Ovary (tissue), 7 donors: ENCODE measurements at regions not wholly inside any gene's neighbourhood (a gene's known extent, or its start where the extent isn't known, plus 50 kb on each side); places are given as distances from the start of the nearest gene placed in this dataset.
"Not testable (repeated sequence)": the region's sequence is repeated elsewhere in the genome, so short reads cannot be mapped to it uniquely, and the experiment has no call there.

Experiments
- DNase-seq, 5 donors: peaks; one replicate each; pipeline ENCODE4 v3.0.0-alpha.2; 2019 to 2020
- H3K27ac ChIP-seq, 2 donors: fragments of 200-600 bp; one replicate each; pipeline versions ENCODE4 v1.5.1 to v1.8.0; 2019 to 2022
- H3K27me3 ChIP-seq: fragments of 200-600 bp; one replicate; pipeline ENCODE4 v1.8.0; 2022
- H3K36me3 ChIP-seq: fragments of 200-600 bp; sonication (generic); one replicate; pipeline ENCODE4 v1.5.1; 2019
- H3K4me1 ChIP-seq: one replicate; pipeline ENCODE4 v1.8.1; 2013; ENCODE audit warnings: mild to moderate bottlenecking, moderate library complexity; ENCODE audit not compliant: insufficient read depth
- H3K4me3 ChIP-seq: fragments of 200-600 bp; sonication (generic); one replicate; pipeline ENCODE4 v1.5.1; 2017
- H3K9me3 ChIP-seq, 2 donors: fragments of 200-600 bp in 1 of 2; sonication (generic) in 1 of 2; one replicate each; pipeline versions ENCODE4 v1.5.1 to v1.8.1; 2013 to 2019; ENCODE audit warnings: mild to moderate bottlenecking in 1 of 2, moderate library complexity in 1 of 2
- CTCF ChIP-seq, 3 donors: fragments of 450-650 bp in 2 of 3; fragments of 200-600 bp in 1 of 3; IDR thresholded peaks; one replicate each; pipeline versions ENCODE4 v1.5.1 to v1.8.0; 2016 to 2022; ENCODE audit warnings: antibody characterized with exemption in 3 of 3, mild to moderate bottlenecking in 1 of 3
- EP300 ChIP-seq: sonication (generic); formaldehyde crosslinking; IDR thresholded peaks from one replicate; pipeline ENCODE4 v1.6.1; 2017; ENCODE audit warnings: antibody characterized with exemption
- POLR2A ChIP-seq: fragments of 450-650 bp; IDR thresholded peaks from one replicate; pipeline ENCODE4 v1.6.1; 2017; ENCODE audit warnings: antibody characterized with exemption, mild to moderate bottlenecking, moderate library complexity
- WGBS, 3 donors: extraction: QIAGEN DNeasy Blood & Tissue Kit in 1 of 3; methylation state at CpG; one replicate each; pipeline versions ENCODE4 v1.1.5 to v1.1.7; 2013 to 2017; 5-methylcytosine and 5-hydroxymethylcytosine counted together
- intact Hi-C, 4 donors: fragments of 100-400 bp; cut with DNase I; formaldehyde crosslinking; loops; one replicate each; pipeline versions ENCODE4 v1.11.0 to v1.15.1; 2022 to 2023
- donor health status: DM: no; HTN: no; CAD: no; lungs with moderate emphysema.
- donor health status: DM: no; HTN: no; CAD: no.
- donor health status: Bipolar disorder and iron deficiency.
- donor health status: DM: no; HTN: no; CAD: no.
- donor health status: DM: yes; HTN: yes; CAD: no.

GRCh38 chr4:179165862-179166261, 1723.6 kb upstream of the AGA start:
- TF ChIP-seq POLR2A (no peak), EP300 (no peak), CTCF (IDR thresholded peaks at IDR 0.05) (no peak)
- WGBS, 3 donors: 18 to 26% (median 21%) methylated on average over 3 of the region's 3 CpGs
- Histone ChIP-seq H3K27me3 (no peaks in the 10 kb centered on the region), H3K27ac (no peak overlapping the region), H3K4me3 (no peak overlapping the region), H3K4me1 (no peaks in the 10 kb centered on the region), H3K9me3 (no peaks in the 10 kb centered on the region), H3K36me3 (no peaks in the 10 kb centered on the region)
- intact Hi-C loops: no loop called here
- DNase-seq: no peak

- H3K36me3 ChIP-seq, DNase-seq, H3K9me3 ChIP-seq, H3K27ac ChIP-seq, H3K27me3 ChIP-seq, H3K4me1 ChIP-seq, intact Hi-C loops, H3K4me3 ChIP-seq: not testable (repeated sequence)
- 89 to 93% (median 92%) methylated on average over 4 to 5 of the region's 5 CpGs for WGBS, 3 donors
These were observed 1728.1 kb upstream of the AGA start for GRCh38 chr4:179170308-179170707.

GRCh38 chr4:179182741-179183140, 1740.5 kb upstream of the AGA start:
- no peak for DNase-seq
- no peak for TF ChIP-seq EP300
- no peak for TF ChIP-seq CTCF (IDR thresholded peaks at IDR 0.05)
- TF ChIP-seq POLR2A: no peak
- H3K4me3 ChIP-seq: no peak overlapping the region
- no peak overlapping the region for H3K27ac ChIP-seq
- intact Hi-C loops: no loop called here
- no peaks in the 10 kb centered on the region for H3K27me3 ChIP-seq
- no peaks in the 10 kb centered on the region for H3K36me3 ChIP-seq
- no peaks in the 10 kb centered on the region for H3K4me1 ChIP-seq
- H3K9me3 ChIP-seq: no peaks in the 10 kb centered on the region

DNA sequence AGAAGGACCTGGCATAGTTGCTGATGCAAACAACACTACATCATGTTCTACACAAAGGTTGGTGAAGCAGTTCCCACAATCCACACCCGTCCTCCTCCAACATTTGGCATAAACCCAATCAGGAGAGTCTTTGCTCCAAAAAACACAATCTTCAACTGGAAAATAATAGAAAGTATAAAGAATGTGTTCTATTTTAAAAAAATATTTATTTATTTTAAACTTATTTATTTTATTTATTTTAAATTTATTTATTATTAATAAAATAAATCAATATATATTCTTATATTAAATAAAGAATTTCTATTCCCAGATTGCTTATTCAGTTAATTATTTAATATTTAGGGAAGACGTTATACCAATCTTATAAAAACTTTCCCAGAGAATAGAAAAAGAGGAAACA, 1753.7 kb upstream of the AGA start:
- H3K4me3 ChIP-seq: no peak overlapping the region
- TF ChIP-seq EP300 (no peak), CTCF (IDR thresholded peaks at IDR 0.05) (no peak), POLR2A (no peak)
- H3K27me3 ChIP-seq: no peaks in the 10 kb centered on the region
- no peak overlapping the region for H3K27ac ChIP-seq
- WGBS, 3 donors: 40 to 66% (median 52%) methylated on average over 2 of the region's 2 CpGs
- no peaks in the 10 kb centered on the region for H3K4me1 ChIP-seq
- intact Hi-C loops: no loop called here
- no peaks in the 10 kb centered on the region for H3K9me3 ChIP-seq
- no peak for DNase-seq
- H3K36me3 ChIP-seq: no peaks in the 10 kb centered on the region

GRCh38 chr4:179196511-179196910, 1754.3 kb upstream of the AGA start:
- WGBS, 3 donors: 4 to 25% (median 5%) methylated on average over 4 of the region's 4 CpGs
- Histone ChIP-seq H3K4me1 (no peaks in the 10 kb centered on the region), H3K9me3 (no peaks in the 10 kb centered on the region), H3K4me3 (no peak overlapping the region), H3K36me3 (no peaks in the 10 kb centered on the region), H3K27ac (no peak overlapping the region), H3K27me3 (no peaks in the 10 kb centered on the region)
- TF ChIP-seq POLR2A: no peak
- TF ChIP-seq EP300: no peak
- no peak for TF ChIP-seq CTCF (IDR thresholded peaks at IDR 0.05)
- no peak for DNase-seq
- intact Hi-C loops: no loop called here
